ENCODE measurements at regions not wholly inside any gene's neighbourhood (a gene's known extent, or its start where the extent isn't known, plus 50 kb on each side); places are given as distances from the start of the nearest gene placed in this dataset.

DNA sequence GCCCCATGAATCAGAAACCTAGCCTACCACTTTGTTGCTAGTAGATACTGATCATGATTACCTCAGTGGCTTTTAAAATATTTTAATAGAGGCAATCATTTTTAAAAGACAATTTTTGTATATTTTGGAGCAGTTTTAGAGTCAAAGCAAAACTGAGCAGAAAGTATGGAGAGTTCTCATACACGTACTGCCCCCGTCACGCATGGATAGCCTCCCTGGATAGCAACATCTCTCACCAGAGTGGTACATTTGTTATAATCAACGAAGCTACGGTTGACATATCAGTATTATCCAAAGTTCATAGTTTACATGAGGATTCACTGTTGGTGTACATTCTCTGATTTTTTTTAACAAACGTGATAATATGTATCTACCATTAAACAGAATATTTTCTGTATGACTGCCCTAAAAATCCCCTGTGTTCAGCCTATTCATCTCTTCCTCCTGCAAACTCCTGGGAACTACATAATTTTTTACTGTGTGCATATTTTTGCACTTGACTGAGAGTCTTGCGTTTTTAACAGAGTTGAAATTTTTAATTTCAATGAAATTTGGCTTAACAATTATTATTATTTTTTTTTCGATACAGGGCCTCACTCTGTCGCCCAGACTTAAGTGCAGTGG lies 1436.8 kb upstream of the PCDH9 start:
- Histone ChIP-seq H3K27ac (ENCODE audit: extremely low read depth, low read depth, low read length) (no peak overlapping the region), H3K27me3 (ENCODE audit: control insufficient read depth in 2 of 2, insufficient read depth in 2 of 2, low read length in 2 of 2) (no peaks in the 10 kb centered on the region), H3K79me2 (ENCODE audit: control insufficient read depth, insufficient read depth, low read length) (no peaks in the 10 kb centered on the region), H3K4me2 (ENCODE audit: insufficient read depth, low read length) (no peak overlapping the region), H3K36me3 (ENCODE audit: control insufficient read depth, insufficient read depth, low read length) (no peaks in the 10 kb centered on the region), H3K4me1 (replicated peaks in 1 of 2; ENCODE audit: control insufficient read depth in 2 of 2, insufficient read depth in 2 of 2, low read length in 2 of 2) (no peaks in the 10 kb centered on the region), H3K9me3 (replicated peaks; ENCODE audit: control insufficient read depth, insufficient read depth, low read depth, low read length) (no peaks in the 10 kb centered on the region; the same call in 1 of the 2 replicates), H3K9me1 (ENCODE audit: control insufficient read depth, insufficient read depth, low read length) (no peaks in the 10 kb centered on the region), H3K4me3 (no peak overlapping the region), H3K9ac (ENCODE audit: insufficient read depth in 1 of 2, low read depth in 2 of 2, low read length in 2 of 2) (no peak overlapping the region), H2AFZ (ENCODE audit: low read depth, low read length) (no peak overlapping the region), H4K20me1 (replicated peaks; ENCODE audit: control insufficient read depth, insufficient read depth, low read length) (no peaks in the 10 kb centered on the region)
- no peak for ATAC-seq
- TF ChIP-seq HNRNPK (IDR thresholded peaks at IDR 0.05; ENCODE audit: low read depth, low read length, poor library complexity, severe bottlenecking) (no peak), ID3 (CRISPR knock-in tag; IDR thresholded peaks at IDR 0.05) (no peak), ID3 (tag; IDR thresholded peaks at IDR 0.05) (no peak), ZNF134 (CRISPR knock-in tag; conservative IDR thresholded peaks at IDR 0.05) (no peak), ZNF639 (CRISPR knock-in tag; conservative IDR thresholded peaks at IDR 0.05 in 1 of 2, IDR thresholded peaks at IDR 0.05 in 1 of 2) (no peak)
- no peak for FAIRE-seq
- CTCF ChIA-PET (ENCODE audit: low intra/inter-chr PET ratio): no interaction called here
- in situ Hi-C loops (cut with MboI) (no loop called here), intact Hi-C loops (cut with micrococcal nuclease) (no loop called here)
- BruUV-seq (replicated peaks): no TSS peak
- no peak for DNase-seq (ENCODE audit: extremely low read depth in 1 of 4, low spot score in 3 of 4)
- WGBS (ENCODE audit: insufficient coverage, low coverage, missing lambda C conversion rate): 21% methylated on average over 9 of the region's 9 CpGs
- POLR2A ChIA-PET: no interaction called here

All from K562 (cell line).